ENCODE measurements at regions not wholly inside any gene's neighbourhood (a gene's known extent, or its start where the extent isn't known, plus 50 kb on each side); places are given as distances from the start of the nearest gene placed in this dataset.

DNA sequence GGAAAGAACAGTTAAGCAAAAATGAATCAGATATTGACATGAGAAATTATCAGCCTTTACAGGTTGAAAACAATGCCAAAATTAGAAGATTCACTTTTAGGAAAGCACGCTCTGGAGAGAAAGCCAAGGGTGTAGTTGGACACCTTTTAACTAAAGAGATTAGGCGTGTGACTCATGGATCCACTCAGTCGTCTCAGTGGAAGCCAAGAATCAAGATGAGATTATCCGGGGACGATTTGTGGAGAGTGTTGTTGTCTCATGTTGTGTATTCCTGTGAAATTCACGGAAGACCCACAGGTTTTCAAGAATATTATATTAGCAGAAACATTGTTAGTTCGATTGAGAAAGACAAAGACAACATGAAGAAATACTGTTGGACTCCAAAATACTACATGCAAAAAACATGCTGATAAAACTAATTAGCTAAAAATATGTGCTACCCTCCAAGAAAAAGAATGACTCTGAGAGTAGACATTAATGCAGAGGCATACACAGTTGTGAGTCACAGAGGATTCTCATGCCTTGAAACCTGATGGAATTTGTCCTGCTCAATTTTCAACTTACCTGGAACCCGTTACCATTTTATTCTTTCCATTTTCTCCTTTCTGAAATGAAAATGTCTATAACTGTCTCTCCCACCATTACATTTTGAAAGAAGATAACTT is 192.1 kb upstream of the RND3 start:
- Histone ChIP-seq H3K9me3 (ENCODE audit: insufficient read depth, low read depth) (no peaks in the 10 kb centered on the region), H3K9me2 (ENCODE audit: insufficient read depth) (no peaks in the 10 kb centered on the region), H3F3A (ENCODE audit: insufficient read depth, low read depth) (peaks cover 9% of the 10 kb centered on the region), H3K36me3 (ENCODE audit: low read depth) (no peaks in the 10 kb centered on the region), H2AFZ (no peak overlapping the region), H3K27ac (no peak overlapping the region), H3K4me3 (no peak overlapping the region), H3K4me1 (replicated peaks; ENCODE audit: insufficient read depth) (peaks cover 14% of the 10 kb centered on the region), H3K27me3 (ENCODE audit: insufficient read depth, low read depth) (no peaks in the 10 kb centered on the region), H3K4me2 (no peak overlapping the region), H4K20me1 (ENCODE audit: insufficient read depth) (no peaks in the 10 kb centered on the region), H3K79me2 (ENCODE audit: low read depth) (no peaks in the 10 kb centered on the region)
- no peak for TF ChIP-seq EZH2 (IDR thresholded peaks at IDR 0.05; ENCODE audit: low read depth)
- TF ChIP-seq, protein P1, sequence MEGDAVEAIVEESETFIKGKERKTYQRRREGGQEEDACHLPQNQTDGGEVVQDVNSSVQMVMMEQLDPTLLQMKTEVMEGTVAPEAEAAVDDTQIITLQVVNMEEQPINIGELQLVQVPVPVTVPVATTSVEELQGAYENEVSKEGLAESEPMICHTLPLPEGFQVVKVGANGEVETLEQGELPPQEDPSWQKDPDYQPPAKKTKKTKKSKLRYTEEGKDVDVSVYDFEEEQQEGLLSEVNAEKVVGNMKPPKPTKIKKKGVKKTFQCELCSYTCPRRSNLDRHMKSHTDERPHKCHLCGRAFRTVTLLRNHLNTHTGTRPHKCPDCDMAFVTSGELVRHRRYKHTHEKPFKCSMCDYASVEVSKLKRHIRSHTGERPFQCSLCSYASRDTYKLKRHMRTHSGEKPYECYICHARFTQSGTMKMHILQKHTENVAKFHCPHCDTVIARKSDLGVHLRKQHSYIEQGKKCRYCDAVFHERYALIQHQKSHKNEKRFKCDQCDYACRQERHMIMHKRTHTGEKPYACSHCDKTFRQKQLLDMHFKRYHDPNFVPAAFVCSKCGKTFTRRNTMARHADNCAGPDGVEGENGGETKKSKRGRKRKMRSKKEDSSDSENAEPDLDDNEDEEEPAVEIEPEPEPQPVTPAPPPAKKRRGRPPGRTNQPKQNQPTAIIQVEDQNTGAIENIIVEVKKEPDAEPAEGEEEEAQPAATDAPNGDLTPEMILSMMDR (conservative IDR thresholded peaks at IDR 0.05) = no peak
- ChIA-PET CTCF (no interaction called here), POLR2A (ENCODE audit: unreplicated experiment) (no interaction called here)
- intact Hi-C loops (cut with micrococcal nuclease; ENCODE audit: unreplicated experiment) = no loop called here
- no peak for DNase-seq
- BruUV-seq (replicated peaks) = no TSS peak

GRCh38 chr2:150677551-150677950 is 190.1 kb upstream of the RND3 start:
- no TSS peak for BruUV-seq (replicated peaks)
- DNase-seq = no peak
- Histone ChIP-seq H4K20me1 (ENCODE audit: insufficient read depth) (no peaks in the 10 kb centered on the region), H3K4me3 (no peak overlapping the region), H3K9me2 (ENCODE audit: insufficient read depth) (no peaks in the 10 kb centered on the region), H3F3A (ENCODE audit: insufficient read depth, low read depth) (peaks cover 9% of the 10 kb centered on the region), H3K4me2 (no peak overlapping the region), H2AFZ (no peak overlapping the region), H3K27me3 (ENCODE audit: insufficient read depth, low read depth) (no peaks in the 10 kb centered on the region), H3K36me3 (ENCODE audit: low read depth) (no peaks in the 10 kb centered on the region), H3K4me1 (replicated peaks; ENCODE audit: insufficient read depth) (peaks cover 14% of the 10 kb centered on the region), H3K27ac (no peak overlapping the region), H3K9me3 (ENCODE audit: insufficient read depth, low read depth) (no peaks in the 10 kb centered on the region), H3K79me2 (ENCODE audit: low read depth) (no peaks in the 10 kb centered on the region)
- TF ChIP-seq, protein P1 (conservative IDR thresholded peaks at IDR 0.05) = no peak
- no peak for TF ChIP-seq EZH2 (IDR thresholded peaks at IDR 0.05; ENCODE audit: low read depth)
- intact Hi-C loops (cut with micrococcal nuclease; ENCODE audit: unreplicated experiment) = no loop called here
- ChIA-PET POLR2A (ENCODE audit: unreplicated experiment) (no interaction called here), CTCF (no interaction called here)

DNA sequence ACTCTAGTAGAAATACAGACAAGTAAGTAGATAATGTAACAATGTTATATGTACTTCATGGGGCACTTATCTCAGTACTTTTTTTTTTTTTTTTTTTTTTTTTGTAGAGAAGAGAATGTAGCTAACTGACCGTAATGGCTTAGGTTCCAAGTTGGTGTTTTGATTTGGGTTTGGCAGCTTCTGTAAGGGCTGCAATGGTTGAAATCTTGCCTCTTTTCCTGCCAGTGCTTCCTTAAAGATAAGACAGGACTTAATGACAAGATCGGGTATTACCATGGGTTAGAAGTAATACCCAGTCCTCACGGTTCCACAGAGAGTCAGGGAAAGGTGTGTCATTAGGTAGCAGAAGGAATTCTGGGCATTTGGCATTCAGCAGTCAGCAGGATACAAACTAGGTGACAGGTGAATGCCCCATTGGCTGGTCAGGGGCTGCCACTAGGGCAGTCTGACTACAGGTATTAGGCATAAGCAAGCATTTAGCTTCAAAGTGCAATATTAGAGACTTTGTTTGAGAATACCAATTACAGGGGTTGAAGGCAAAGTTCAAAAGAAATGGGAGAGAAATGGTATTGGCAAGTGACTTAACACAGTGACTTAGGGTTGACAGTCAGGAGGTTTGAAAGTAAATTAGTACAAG is 189.4 kb upstream of the RND3 start:
- no peaks in the 10 kb centered on the region for H3K36me3 ChIP-seq (ENCODE audit: low read depth)
- CTCF ChIA-PET = interaction anchor here (0.6 kb wide), 1 partner anchor 570 kb away, joined by 4 read pairs; no protein-coding TSS in a partner anchor

More for the DNA sequence above, 189.4 kb upstream of the RND3 start:
- no TSS peak for BruUV-seq (replicated peaks)
- intact Hi-C loops (cut with micrococcal nuclease; ENCODE audit: unreplicated experiment) = no loop called here
- Histone ChIP-seq H3K27ac (no peak overlapping the region), H3K4me3 (no peak overlapping the region), H3K9me2 (ENCODE audit: insufficient read depth) (no peaks in the 10 kb centered on the region), H3K27me3 (ENCODE audit: insufficient read depth, low read depth) (no peaks in the 10 kb centered on the region), H4K20me1 (ENCODE audit: insufficient read depth) (no peaks in the 10 kb centered on the region), H3K9me3 (ENCODE audit: insufficient read depth, low read depth) (no peaks in the 10 kb centered on the region), H3K4me2 (no peak overlapping the region), H3K79me2 (ENCODE audit: low read depth) (no peaks in the 10 kb centered on the region), H3K4me1 (replicated peaks; ENCODE audit: insufficient read depth) (peaks cover 11% of the 10 kb centered on the region), H3F3A (ENCODE audit: insufficient read depth, low read depth) (peaks cover 9% of the 10 kb centered on the region), H2AFZ (no peak overlapping the region)
- POLR2A ChIA-PET (ENCODE audit: unreplicated experiment) = no interaction called here
- DNase-seq = no peak
- TF ChIP-seq, protein P1 (conservative IDR thresholded peaks at IDR 0.05) = no peak

All from PC-9 (cell line).